ENCODE measurements at regions not wholly inside any gene's neighbourhood (a gene's known extent, or its start where the extent isn't known, plus 50 kb on each side); places are given as distances from the start of the nearest gene placed in this dataset.

- DNase-seq: no peak
- no peak overlapping the region for H3K27ac ChIP-seq
- TF ChIP-seq CTCF (IDR thresholded peaks at IDR 0.05) (no peak), POLR2A (IDR thresholded peaks at IDR 0.05) (no peak)
- H3K4me3 ChIP-seq: no peak overlapping the region
- no peaks in the 10 kb centered on the region for H3K9me3 ChIP-seq
- no peaks in the 10 kb centered on the region for H3K36me3 ChIP-seq
- no peaks in the 10 kb centered on the region for H3K4me1 ChIP-seq
- no peak for ATAC-seq
- 83 to 90% (median 87%) methylated on average over 2 of the region's 2 CpGs for WGBS, 4 donors
- no peaks in the 10 kb centered on the region for H3K27me3 ChIP-seq
- intact Hi-C loops (cut with DNase I): no loop called here
Observed at GRCh38 chr2:33796511-33796910, 197.4 kb upstream of the FAM98A start.

- Histone ChIP-seq H3K36me3 (no peaks in the 10 kb centered on the region), H3K9me3 (no peaks in the 10 kb centered on the region), H3K4me3 (no peak overlapping the region), H3K27ac (no peak overlapping the region), H3K27me3 (no peaks in the 10 kb centered on the region), H3K4me1 (no peaks in the 10 kb centered on the region)
- WGBS, 4 donors: 79 to 92% (median 90%) methylated on average over 3 of the region's 3 CpGs
- TF ChIP-seq CTCF (IDR thresholded peaks at IDR 0.05) (no peak), POLR2A (IDR thresholded peaks at IDR 0.05) (no peak)
- ATAC-seq (no peak), DNase-seq (no peak)
- intact Hi-C loops (cut with DNase I): no loop called here
Observed at GRCh38 chr2:33791625-33792024, 192.5 kb upstream of the FAM98A start.

GRCh38 chr2:33788044-33788443 is 188.9 kb upstream of the FAM98A start:
- DNase-seq (no peak), ATAC-seq (no peak)
- intact Hi-C loops (cut with DNase I): no loop called here
- no peak overlapping the region for H3K27ac ChIP-seq
- TF ChIP-seq POLR2A (IDR thresholded peaks at IDR 0.05) (no peak), CTCF (IDR thresholded peaks at IDR 0.05) (no peak)
- no peaks in the 10 kb centered on the region for H3K36me3 ChIP-seq
- H3K9me3 ChIP-seq: no peaks in the 10 kb centered on the region
- WGBS, 4 donors: 51 to 96% (median 94%) methylated on average over 1 of the region's 1 CpG
- no peaks in the 10 kb centered on the region for H3K27me3 ChIP-seq
- H3K4me1 ChIP-seq: no peaks in the 10 kb centered on the region
- no peak overlapping the region for H3K4me3 ChIP-seq

GRCh38 chr2:33786881-33787280 is 187.8 kb upstream of the FAM98A start:
- no peak for TF ChIP-seq POLR2A (IDR thresholded peaks at IDR 0.05)
- no peak for TF ChIP-seq CTCF (IDR thresholded peaks at IDR 0.05)
- Histone ChIP-seq H3K4me1 (no peaks in the 10 kb centered on the region), H3K36me3 (no peaks in the 10 kb centered on the region), H3K9me3 (no peaks in the 10 kb centered on the region), H3K4me3 (no peak overlapping the region), H3K27me3 (no peaks in the 10 kb centered on the region), H3K27ac (no peak overlapping the region)
- 83 to 87% (median 86%) methylated on average over 5 of the region's 5 CpGs for whole genome bisulfite sequencing, 4 donors
- no peak for ATAC-seq
- DNase-seq: no peak
- intact Hi-C loops (cut with DNase I): no loop called here
